ENCODE measurements at regions not wholly inside any gene's neighbourhood (a gene's known extent, or its start where the extent isn't known, plus 50 kb on each side); places are given as distances from the start of the nearest gene placed in this dataset.
"Not testable (repeated sequence)": the region's sequence is repeated elsewhere in the genome, so short reads cannot be mapped to it uniquely, and the experiment has no call there.

DNA sequence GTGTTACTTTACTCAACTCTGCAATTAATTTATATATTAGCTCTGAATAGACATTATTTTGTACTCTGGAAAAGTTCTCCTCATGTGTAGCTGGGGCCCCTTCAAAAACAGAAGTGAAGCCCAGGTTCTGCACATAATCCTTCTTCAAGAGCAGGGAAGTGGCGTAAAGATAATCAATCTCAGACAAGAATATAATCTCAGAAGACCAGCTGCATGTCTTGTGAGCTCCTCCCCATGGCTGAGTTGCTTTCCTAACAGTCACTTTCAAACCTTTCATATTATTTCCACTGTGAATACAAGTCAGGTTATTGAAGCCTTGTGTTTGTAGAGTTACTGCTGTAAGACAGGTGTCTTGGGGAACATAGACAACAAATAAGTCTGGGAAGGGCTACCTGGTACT lies 691.9 kb downstream of the RFPL4B start:
- DNase-seq (ENCODE audit: low read depth in 2 of 2), result no peak

DNA sequence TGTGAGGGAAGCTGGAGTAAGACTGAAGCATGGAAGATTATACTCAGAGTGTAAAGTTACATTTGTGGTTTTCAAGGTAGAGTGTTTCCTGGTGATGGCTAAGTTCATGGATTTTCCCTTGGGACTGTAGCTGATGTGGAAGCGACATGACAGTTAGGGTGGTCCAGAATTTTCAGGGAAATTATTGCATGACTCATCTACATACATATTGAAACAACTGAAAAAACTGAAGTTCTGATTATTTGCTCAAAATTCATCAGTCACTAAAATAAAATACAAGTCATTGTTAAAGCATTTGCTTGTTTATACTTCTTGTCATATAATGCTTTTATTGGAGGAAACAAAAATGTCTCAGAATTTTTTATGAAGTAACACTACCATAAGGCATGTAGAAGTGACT lies 700.0 kb downstream of the RFPL4B start:
- no peak for DNase-seq (ENCODE audit: low read depth in 2 of 2)

DNA sequence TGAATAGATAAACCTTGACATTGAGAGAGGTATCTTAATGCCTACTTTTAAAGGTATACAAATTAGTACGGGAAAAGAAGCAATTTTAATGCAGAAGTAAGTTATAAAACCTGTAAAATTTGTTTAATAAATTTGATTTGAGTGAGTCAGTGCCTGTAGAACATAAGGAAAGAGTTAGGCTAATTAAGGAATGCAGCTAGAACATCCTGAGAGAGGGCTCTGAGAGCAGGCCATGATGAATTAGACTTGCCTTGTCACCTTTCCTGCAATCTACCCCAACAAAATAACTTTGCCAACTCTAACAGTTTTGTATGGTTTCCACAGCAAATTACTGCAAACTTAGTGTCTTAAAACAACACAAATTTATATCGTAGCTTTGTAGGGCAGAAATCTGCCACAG lies 700.8 kb downstream of the RFPL4B start:
- no peak for DNase-seq (ENCODE audit: low read depth in 2 of 2)

DNA sequence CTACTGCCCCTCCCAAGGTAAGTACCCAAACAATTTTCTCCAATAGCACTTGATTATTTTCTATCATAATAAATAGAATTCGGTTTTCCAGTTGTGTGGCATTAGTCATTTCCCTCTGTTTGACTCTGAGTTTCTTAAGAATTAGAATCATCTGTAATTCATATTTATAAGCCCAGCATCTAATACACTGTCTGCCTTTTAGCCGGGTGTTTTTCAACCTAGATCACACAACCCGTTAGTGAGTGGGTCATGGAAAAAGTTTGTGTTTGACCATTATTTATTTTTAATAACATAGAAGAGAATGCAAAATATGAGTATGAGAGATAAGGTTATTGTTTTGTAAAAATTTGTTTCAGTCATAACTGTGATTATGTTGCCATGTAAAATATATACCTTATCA lies 701.6 kb downstream of the RFPL4B start:
- DNase-seq (ENCODE audit: low read depth in 2 of 2), result no peak

DNA sequence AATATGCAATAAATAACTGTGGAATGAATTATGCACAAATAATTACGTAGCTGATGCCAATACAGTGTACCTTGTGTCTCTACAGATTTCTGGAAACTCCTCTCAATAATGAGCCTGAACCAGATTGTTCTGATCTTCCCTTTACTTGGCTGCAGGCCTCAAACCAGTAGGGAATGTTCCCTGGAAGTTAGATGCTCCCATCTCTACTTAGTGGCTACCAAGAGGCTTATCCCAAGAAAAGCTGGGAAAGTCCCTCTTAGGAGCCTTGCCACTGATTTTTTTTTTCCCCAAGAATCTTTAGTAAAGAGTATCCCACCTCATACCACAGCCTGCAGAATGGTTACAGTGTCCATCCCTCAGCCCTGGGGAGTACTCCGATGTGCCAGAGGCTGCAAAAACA lies 702.1 kb downstream of the RFPL4B start:
- DNase-seq (ENCODE audit: low read depth in 2 of 2), result no peak

DNA sequence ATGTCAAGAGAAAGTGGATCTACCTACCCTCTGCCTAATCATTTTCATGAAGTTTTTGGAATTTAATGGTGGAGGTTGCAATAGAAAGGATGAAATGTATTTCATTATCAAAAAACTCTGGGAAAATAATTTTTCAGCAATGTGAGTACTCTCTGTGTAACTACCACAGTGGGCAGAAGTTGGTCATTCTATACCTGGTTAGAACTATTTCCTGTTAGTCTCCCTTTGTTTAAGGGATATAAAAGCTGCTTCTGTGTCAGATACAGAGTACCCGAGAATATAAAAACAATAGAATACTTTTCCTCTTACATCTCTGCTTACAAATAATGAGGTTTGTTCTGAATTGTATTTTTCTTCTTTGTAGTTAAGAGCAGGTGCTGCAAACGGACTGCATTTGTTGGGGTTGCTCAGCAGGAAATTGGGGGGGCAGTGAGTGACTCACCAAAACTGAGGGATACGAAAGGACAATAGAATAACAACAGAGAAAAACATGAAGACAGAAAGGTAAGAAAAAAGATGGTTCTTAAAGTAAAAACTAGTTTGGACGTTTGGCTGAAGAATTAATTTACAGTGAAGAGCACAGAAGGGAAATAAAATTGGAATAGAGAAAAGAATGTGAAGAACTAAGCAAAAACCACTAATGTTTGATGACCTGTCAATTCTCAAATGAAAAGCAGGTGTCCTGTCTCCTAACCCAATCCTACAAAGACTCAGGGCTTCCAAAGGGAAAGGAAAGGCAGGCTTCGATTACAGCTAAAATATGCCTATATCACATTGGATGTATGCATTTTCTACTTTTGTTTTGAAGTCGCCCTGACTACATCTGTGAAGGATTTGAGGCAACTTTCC lies 703.1 kb downstream of the RFPL4B start:
- DNase-seq (ENCODE audit: low read depth in 2 of 2), result no peak

DNA sequence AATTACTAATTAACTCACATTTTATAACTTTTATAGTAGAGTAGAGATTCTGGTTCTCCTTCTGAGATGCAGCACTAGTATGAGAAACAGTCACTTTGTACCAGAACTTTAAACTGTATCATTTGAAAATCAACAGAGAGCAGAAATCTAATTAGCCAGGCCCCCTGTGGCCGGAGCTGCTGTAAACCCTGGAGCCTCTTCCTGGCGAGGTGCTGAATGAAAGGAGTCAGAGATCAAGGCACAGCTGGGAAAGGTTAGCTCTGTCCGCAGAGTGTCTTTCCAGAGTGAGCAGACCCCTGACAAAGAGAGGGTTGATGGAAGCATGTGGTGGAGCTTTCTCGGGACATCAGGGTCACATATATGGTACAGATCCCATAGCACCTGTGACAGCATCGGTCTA lies 703.8 kb downstream of the RFPL4B start:
- DNase-seq (ENCODE audit: low read depth in 2 of 2), result no peak

DNA sequence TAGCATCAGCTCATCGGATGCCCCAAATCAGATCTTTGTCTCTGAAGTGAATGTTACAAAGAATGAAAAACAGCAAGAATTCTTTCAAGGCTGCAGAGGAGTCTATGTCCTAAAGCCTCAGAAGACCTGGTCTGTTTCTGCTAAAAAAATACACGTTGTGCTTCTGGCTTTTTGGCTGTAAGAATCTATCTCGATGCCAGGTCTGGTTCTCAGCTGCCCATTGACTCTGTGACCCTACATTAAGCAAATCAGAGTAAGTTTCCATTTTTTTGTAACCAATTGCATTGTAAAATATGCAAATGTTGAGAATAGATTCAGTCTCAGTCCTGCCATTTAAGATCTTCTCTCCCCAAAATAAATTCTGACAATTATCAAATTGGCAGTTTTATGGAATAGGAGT lies 705.4 kb downstream of the RFPL4B start:
- no peak for DNase-seq (ENCODE audit: low read depth in 2 of 2)

DNA sequence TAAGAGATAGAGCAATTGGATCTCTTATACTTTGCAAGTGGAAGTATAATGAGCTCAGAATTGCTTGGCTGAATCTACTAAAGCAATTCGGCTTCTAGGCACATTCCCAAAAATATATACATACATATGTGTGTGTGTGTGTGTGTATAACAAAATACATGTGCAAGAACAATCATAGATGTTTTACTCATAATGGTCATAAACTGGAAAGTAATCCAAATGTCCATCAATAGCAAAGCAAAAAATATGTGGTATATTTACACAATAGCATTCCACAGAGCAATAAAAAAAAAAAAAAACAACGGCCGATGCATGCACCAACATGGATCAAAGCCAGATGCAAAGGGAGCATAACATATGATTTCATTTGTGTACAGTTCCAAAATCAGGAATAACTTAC lies 707.9 kb downstream of the RFPL4B start:
- no peak for DNase-seq (ENCODE audit: low read depth in 2 of 2)

DNA sequence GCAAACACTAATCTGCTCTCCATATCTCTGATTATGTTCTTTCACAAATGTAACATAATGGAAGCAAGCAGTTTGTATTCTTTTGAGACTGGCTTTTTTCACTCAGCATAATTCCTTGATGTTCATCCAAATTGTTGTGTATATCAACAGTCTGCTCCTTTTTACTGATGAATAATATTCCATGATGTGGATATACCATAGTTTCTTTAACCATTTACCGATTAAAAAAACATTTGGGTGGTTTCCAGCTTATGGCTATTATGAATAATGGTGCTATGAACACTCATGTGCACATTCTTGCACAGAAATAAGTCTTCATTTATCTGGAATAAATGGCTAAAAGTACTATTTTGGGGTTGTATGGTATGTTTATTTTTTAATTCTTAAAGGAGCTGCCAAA lies 708.9 kb downstream of the RFPL4B start:
- DNase-seq (ENCODE audit: low read depth in 2 of 2), result no peak

DNA sequence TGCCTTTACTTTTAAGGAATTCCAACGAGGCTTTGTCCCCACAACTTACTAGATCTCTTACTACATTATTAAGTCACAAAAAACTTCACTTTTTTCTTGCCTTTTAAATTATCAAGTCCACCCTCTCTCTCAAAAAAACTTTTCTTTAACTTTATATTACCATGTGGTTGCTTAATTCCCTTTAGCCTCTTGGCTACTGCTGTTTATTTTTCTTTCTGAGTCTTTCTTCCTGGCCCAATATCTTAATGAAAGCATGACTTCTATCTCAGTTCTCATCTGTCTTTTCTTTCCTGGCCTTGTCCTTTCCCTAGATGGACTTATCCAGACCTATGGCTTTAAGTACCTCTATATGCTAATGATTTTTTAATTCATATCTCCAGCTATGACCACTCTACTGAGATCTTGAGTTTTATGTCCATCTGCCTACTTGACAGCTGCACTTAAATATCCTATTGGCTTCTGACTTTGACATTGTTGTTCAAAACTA lies 710.5 kb downstream of the RFPL4B start:
- DNase-seq (ENCODE audit: low read depth in 2 of 2), result no peak

DNA sequence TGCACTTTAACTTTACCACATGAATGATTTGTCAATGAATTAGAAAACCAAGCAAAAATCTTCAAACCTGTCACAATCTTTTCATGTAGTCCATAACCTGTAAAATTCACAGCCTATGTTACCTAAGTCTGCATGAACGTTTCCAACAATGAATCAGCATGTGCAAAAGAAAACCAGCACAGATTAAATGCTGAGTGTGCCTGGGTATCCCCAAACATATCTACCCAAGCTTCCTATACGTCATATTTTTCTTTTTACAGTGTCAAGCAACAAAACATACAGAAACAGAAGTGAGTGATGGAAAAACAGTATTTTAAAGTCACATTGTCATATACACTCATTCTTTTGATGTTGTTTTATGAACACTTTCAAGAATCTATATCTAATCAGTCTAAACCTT lies 713.5 kb downstream of the RFPL4B start:
- no peak for DNase-seq (ENCODE audit: low read depth in 2 of 2)

DNA sequence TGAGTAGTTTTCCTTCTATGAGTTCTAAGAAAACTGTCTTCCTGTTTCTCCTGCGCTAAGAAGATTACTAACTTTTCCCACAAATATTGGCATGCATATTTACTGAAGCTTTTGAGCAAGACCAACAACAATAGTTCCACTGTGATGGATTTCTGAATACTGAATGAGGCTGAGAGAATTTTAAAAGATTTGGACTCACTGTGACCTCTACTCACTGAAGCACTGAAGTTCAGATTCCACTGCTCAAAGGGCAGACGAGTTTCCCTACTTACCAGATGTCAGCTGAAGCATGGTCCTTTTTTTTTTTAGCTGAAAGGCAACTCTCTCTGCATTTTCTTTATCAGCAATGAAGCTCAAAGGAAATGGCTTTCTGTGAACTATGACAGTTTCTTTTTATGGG lies 718.5 kb downstream of the RFPL4B start:
- DNase-seq (ENCODE audit: low read depth in 2 of 2), result no peak

DNA sequence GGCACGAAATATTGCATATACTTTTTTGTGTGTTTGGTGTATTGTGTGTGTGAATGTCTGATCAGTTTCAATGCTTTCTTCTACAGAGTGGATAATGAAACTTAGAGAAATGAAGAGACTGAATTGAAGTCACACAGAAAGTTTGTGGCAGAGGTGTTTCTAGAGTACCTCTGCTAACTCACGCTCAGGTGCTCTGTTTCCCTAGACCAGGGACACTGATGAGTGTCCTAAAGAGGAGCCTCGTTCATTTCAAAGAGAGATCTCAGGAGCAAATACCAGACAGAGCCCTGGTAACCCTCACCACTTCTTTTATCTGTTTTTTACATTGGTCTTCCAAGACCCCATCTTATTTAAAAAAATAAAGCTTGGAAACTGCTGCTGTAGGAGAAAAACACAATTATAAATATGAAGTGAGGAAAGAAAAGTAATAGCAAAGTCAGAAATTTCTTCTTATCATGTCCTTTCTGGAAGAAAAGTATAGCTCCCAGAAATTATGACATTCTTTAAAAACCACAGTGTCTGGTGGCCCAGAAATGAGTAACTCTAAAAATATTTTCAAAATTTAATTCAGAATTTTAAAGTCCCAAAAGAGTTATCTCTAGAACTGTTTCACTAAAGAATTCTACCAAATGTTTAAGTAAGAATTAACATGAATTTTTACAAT lies 720.6 kb downstream of the RFPL4B start:
- no peak for DNase-seq (ENCODE audit: low read depth in 2 of 2)

DNA sequence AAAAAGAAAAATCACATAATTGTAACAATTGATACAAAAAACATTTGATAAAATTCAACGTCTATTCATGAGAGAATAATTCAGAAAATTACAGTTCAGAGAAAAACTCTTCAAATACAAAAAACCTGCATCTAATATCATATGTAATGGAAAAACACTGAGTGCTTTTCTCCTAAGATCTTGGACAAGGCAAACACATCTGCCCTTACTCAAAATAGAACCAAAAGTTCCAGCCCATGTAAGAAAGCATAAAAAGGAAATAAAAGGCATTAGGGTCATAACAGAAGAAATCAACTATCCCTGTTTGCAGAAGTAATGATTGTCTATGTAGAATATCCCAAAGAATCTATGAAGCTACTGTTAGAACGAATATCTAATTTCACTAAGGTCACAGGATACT lies 721.4 kb downstream of the RFPL4B start:
- DNase-seq (ENCODE audit: low read depth in 2 of 2), result no peak

DNA sequence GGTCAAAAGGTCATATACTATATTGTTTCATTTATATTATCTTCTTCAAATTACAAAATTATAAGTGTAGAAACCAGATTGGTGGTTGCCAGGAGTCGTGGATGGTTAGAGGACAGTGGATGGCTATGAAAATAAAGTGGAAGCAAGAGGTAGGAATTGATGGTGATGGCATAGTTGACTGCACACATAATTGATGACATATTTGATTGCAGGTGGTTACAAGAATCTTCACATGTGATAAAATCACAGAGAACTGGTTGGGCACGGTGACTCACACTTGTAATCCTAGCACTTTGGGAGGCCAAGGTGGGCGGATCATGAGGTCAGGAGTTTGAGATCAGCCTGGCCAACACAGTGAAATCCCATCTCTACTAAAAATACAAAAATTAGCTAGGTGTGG lies 723.6 kb downstream of the RFPL4B start:
- DNase-seq (ENCODE audit: low read depth in 2 of 2), result not testable (repeated sequence)

DNA sequence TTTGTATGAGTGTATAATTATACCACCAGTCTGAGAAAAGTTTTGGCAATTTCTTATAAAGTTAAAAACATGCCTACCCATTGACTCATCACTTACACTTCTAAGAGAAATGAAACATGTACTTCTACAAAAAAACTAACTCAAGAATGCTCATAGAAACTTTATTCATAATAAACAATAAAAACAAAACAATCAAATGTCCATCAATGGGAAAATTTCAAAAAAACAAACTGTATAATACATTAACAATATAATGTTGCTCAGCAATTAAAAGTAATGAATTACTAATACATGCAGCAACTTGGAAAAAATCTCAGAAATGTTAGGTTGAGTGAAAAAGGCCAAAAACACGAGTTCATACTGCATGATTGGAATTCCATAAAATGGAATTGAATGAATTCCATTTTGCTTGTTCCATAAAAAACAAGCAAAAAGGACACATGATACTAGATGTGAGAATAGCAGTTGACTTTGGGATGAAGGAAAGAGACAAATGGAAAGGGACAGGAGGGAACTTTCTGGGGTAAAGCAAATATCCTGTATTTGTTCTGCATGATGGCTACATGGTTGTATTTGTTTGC lies 726.6 kb downstream of the RFPL4B start:
- no peak for DNase-seq (ENCODE audit: low read depth in 2 of 2)

DNA sequence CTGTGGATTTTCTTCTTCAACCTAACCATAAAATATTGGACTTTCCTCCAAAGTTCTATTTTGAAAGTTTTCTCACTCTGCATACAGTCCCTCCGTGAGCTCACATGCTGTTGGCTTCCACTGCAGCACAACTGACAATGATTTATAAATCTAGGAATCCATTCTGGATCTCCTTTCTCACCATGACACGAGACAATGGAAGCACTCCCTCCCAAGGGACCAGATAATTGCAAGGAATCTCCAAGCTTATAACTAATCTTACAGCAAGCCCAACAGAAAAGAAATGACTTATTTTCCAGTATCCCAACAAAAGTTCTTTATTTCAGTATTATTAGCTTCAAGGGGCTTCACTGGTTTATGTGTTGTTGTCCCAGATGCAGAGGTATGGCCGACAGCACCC lies 729.0 kb downstream of the RFPL4B start:
- DNase-seq (ENCODE audit: low read depth in 2 of 2), result no peak

DNA sequence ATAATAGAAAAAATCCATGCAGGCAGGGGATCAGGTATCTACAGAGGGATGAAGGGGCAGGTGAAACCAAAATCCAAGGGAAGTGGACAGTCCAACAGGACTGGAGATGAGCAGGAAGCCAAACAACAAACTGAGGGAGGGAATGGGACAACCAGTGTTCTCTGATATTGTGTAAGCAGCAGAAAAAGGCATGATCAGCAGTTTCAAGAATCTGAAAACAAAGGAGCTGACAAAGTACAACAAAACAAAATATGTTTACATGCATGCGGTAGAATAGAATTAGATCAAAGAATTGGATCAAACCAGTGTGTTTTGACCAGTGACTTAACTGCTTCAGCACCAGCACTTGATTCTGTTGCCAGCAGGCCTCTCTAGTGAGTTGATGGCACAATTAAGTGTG lies 729.7 kb downstream of the RFPL4B start:
- no peak for DNase-seq (ENCODE audit: low read depth in 2 of 2)

DNA sequence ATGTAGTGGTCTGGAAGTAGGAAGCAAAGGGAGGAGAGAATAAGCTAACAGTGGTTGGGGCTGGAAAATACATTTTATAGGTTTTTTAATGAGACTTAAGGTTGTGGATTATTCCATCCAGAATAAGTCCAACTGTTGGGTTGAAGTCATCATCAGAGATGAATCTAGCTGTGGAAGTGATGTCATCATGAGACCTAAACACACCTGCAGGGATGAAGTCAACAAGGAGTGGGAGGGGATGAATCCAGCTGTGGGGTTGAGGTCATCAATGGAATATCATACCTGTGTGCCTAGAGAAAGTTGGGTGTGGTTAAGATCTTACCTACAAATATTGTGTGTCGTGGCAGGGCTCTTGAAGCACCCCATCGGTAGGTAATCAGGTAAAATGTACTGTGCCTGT lies 730.7 kb downstream of the RFPL4B start:
- no peak for DNase-seq (ENCODE audit: low read depth in 2 of 2)

DNA sequence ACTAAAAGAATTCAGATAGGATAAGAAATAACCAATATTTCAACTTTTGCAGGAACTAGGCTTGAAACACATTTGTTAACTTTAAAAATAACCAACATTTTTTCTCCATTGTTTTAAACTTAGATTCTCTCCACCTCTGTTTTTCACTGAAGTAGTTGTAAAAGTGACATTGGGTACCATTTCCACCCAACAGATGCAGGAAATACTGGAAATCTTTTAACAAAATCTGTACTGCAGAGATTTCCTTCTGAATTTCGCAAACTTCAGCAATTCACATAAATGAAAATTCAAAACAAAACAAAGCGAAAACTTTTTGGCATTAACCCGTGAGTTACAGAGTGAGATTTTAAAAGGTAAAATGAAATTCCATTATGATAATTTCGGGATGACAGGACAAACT lies 731.7 kb downstream of the RFPL4B start:
- no peak for DNase-seq (ENCODE audit: low read depth in 2 of 2)

DNA sequence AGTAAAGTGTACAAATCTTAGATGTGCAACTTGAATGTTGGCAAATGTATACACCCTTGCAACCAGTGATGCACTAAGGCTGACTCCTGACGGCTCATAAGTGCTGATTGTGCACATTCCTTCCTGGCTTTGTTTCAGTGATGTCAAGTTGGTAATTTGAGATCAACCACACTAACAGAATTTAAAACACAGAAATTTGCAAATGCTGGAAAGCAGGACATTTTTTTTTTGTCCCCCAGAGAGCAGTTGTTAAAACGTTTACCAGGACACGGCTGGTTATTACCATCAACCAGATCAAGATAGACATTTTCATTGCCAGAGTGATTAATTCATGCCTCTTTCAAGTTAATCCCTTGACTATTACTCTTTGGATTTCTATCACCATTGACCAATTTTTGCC lies 735.6 kb downstream of the RFPL4B start:
- no peak for DNase-seq (ENCODE audit: low read depth in 2 of 2)

DNA sequence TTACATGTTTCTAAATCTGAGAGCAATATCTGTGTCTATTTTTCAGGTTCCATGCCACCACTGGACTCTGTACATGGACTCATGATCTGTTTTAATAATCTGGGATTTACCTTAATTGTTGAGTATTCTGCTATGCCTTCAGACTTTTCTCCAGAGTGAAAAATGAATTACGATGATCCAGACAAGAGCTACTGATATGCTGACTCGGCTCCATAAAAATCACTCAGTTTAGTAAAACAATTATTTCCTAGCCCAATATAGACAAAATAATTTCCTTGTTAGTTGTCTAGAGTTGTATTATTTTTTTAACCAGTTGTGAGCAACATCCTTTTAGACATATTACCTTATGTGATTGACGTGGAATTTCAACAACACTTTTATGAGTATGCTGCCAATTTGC lies 736.8 kb downstream of the RFPL4B start:
- DNase-seq (ENCODE audit: low read depth in 2 of 2), result no peak

All from stimulated activated CD4-positive, alpha-beta T cell treated with anti-CD3 and anti-CD28 coated beads, Interleukin-1b, Interleukin-23, amount 100 ng/mL, for 4 hours (primary cell).